ENCODE measurements at regions not wholly inside any gene's neighbourhood (a gene's known extent, or its start where the extent isn't known, plus 50 kb on each side); places are given as distances from the start of the nearest gene placed in this dataset.
"Not testable (repeated sequence)": the region's sequence is repeated elsewhere in the genome, so short reads cannot be mapped to it uniquely, and the experiment has no call there.

GRCh38 chr11:134975866-134976376 lies 563.9 kb upstream of the B3GAT1 start:
- Mint-ChIP-seq H3K4me3 (no peak overlapping the region), H3K36me3 (no peaks in the 10 kb centered on the region), H3K27ac (no peak overlapping the region), H3K4me1 (no peaks in the 10 kb centered on the region), H3K27me3 (peaks cover 6% of the 10 kb centered on the region), H3K9me3 (no peaks in the 10 kb centered on the region)

GRCh38 chr11:134973801-134974200 lies 561.8 kb upstream of the B3GAT1 start:
- Mint-ChIP-seq H3K4me3 (no peak overlapping the region), H3K27me3 (peaks cover 7% of the 10 kb centered on the region), H3K36me3 (no peaks in the 10 kb centered on the region), H3K9me3 (no peaks in the 10 kb centered on the region), H3K4me1 (no peaks in the 10 kb centered on the region), H3K27ac (no peak overlapping the region)

- Mint-ChIP-seq H3K27me3 (peaks cover 10% of the 10 kb centered on the region), H3K4me1 (no peaks in the 10 kb centered on the region), H3K36me3 (no peaks in the 10 kb centered on the region), H3K4me3 (no peak overlapping the region), H3K27ac (no peak overlapping the region), H3K9me3 (no peaks in the 10 kb centered on the region)
These were observed 559.3 kb upstream of the B3GAT1 start for GRCh38 chr11:134971381-134971780.

GRCh38 chr11:134967746-134968145 lies 555.7 kb upstream of the B3GAT1 start:
- H3K9me3 Mint-ChIP-seq, result no peaks in the 10 kb centered on the region
- H3K4me1 Mint-ChIP-seq, result no peaks in the 10 kb centered on the region
- no peaks in the 10 kb centered on the region for H3K36me3 Mint-ChIP-seq
- H3K27me3 Mint-ChIP-seq, result peaks cover 13% of the 10 kb centered on the region
- no peak overlapping the region for H3K4me3 Mint-ChIP-seq
- no peak overlapping the region for H3K27ac Mint-ChIP-seq

GRCh38 chr11:134961386-134961785 lies 549.3 kb upstream of the B3GAT1 start:
- H3K4me1 Mint-ChIP-seq, H3K27ac Mint-ChIP-seq, H3K27me3 Mint-ChIP-seq, H3K9me3 Mint-ChIP-seq, H3K36me3 Mint-ChIP-seq, H3K4me3 Mint-ChIP-seq: not testable (repeated sequence)

- Mint-ChIP-seq H3K27ac (no peak overlapping the region), H3K4me3 (no peak overlapping the region), H3K9me3 (no peaks in the 10 kb centered on the region), H3K27me3 (no peaks in the 10 kb centered on the region), H3K36me3 (no peaks in the 10 kb centered on the region), H3K4me1 (no peaks in the 10 kb centered on the region)
These were observed 546.8 kb upstream of the B3GAT1 start for GRCh38 chr11:134958870-134959269.

- H3K27me3 Mint-ChIP-seq, result no peaks in the 10 kb centered on the region
- H3K27ac Mint-ChIP-seq, result no peak overlapping the region
- H3K36me3 Mint-ChIP-seq, result no peaks in the 10 kb centered on the region
- no peaks in the 10 kb centered on the region for H3K4me1 Mint-ChIP-seq
- H3K9me3 Mint-ChIP-seq, result no peaks in the 10 kb centered on the region
- H3K4me3 Mint-ChIP-seq, result no peak overlapping the region
These were observed 546.2 kb upstream of the B3GAT1 start for GRCh38 chr11:134958336-134958640.

GRCh38 chr11:134957540-134958335 lies 545.7 kb upstream of the B3GAT1 start:
- H3K27ac Mint-ChIP-seq, result no peak overlapping the region
- no peaks in the 10 kb centered on the region for H3K9me3 Mint-ChIP-seq
- H3K36me3 Mint-ChIP-seq, result no peaks in the 10 kb centered on the region
- no peak overlapping the region for H3K4me3 Mint-ChIP-seq
- H3K27me3 Mint-ChIP-seq, result peaks cover 1% of the 10 kb centered on the region
- no peaks in the 10 kb centered on the region for H3K4me1 Mint-ChIP-seq

GRCh38 chr11:134956450-134957210 lies 544.6 kb upstream of the B3GAT1 start:
- H3K27me3 Mint-ChIP-seq, result peaks cover 4% of the 10 kb centered on the region
- no peaks in the 10 kb centered on the region for H3K9me3 Mint-ChIP-seq
- H3K4me3 Mint-ChIP-seq, result no peak overlapping the region
- no peaks in the 10 kb centered on the region for H3K4me1 Mint-ChIP-seq
- H3K27ac Mint-ChIP-seq, result no peak overlapping the region
- H3K36me3 Mint-ChIP-seq, result no peaks in the 10 kb centered on the region

- H3K36me3 Mint-ChIP-seq, H3K27ac Mint-ChIP-seq: not testable (repeated sequence)
These were observed 543.9 kb upstream of the B3GAT1 start for GRCh38 chr11:134955970-134956369.

GRCh38 chr11:134955281-134955680 lies 543.2 kb upstream of the B3GAT1 start:
- Mint-ChIP-seq H3K4me1 (no peaks in the 10 kb centered on the region), H3K27ac (no peak overlapping the region), H3K4me3 (no peak overlapping the region), H3K9me3 (no peaks in the 10 kb centered on the region), H3K36me3 (no peaks in the 10 kb centered on the region), H3K27me3 (peaks cover 6% of the 10 kb centered on the region)

More at GRCh38 chr11:134955970-134956369, 543.9 kb upstream of the B3GAT1 start:
- not testable (repeated sequence) for H3K9me3 Mint-ChIP-seq, H3K4me1 Mint-ChIP-seq, H3K4me3 Mint-ChIP-seq, H3K27me3 Mint-ChIP-seq

- not testable (repeated sequence) for H3K27me3 Mint-ChIP-seq, H3K9me3 Mint-ChIP-seq, H3K36me3 Mint-ChIP-seq, H3K4me1 Mint-ChIP-seq, H3K27ac Mint-ChIP-seq, H3K4me3 Mint-ChIP-seq
These were observed 542.4 kb upstream of the B3GAT1 start for GRCh38 chr11:134954456-134954855.

GRCh38 chr11:134953417-134953970 lies 541.5 kb upstream of the B3GAT1 start:
- H3K9me3 Mint-ChIP-seq, H3K27ac Mint-ChIP-seq, H3K4me3 Mint-ChIP-seq, H3K27me3 Mint-ChIP-seq, H3K4me1 Mint-ChIP-seq, H3K36me3 Mint-ChIP-seq: not testable (repeated sequence)

- Mint-ChIP-seq H3K36me3 (no peaks in the 10 kb centered on the region), H3K9me3 (no peaks in the 10 kb centered on the region), H3K27ac (no peak overlapping the region), H3K4me1 (no peaks in the 10 kb centered on the region), H3K4me3 (no peak overlapping the region), H3K27me3 (peaks cover 6% of the 10 kb centered on the region)
These were observed 539.3 kb upstream of the B3GAT1 start for GRCh38 chr11:134951305-134951700.

GRCh38 chr11:134950692-134951304 lies 538.8 kb upstream of the B3GAT1 start:
- Mint-ChIP-seq H3K27me3 (peaks cover 6% of the 10 kb centered on the region), H3K36me3 (no peaks in the 10 kb centered on the region), H3K27ac (no peak overlapping the region), H3K4me3 (no peak overlapping the region), H3K9me3 (no peaks in the 10 kb centered on the region), H3K4me1 (no peaks in the 10 kb centered on the region)
